ENCODE measurements at regions not wholly inside any gene's neighbourhood (a gene's known extent, or its start where the extent isn't known, plus 50 kb on each side); places are given as distances from the start of the nearest gene placed in this dataset.

DNA sequence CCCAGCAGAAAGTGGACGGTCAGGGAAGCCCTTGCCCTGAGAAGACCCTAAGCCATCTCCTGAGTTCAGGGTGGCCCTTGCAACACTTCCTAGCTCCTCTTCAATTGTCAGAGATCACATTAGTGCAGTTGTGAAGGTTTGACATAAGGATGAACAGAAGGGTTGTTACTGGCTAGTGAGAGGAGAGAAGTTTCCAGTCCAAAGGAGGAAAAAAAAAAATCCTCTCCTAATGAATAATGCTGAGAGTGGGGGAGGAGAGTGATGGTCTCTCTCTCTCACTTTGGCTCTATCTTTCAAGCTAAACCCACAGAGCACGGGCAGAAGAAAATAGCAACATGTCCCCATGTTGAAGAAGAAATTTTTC lies 819.9 kb downstream of the BCL11A start:
- no peak for TF ChIP-seq CTCF (IDR thresholded peaks at IDR 0.05; ENCODE audit: insufficient read depth, low read length)
- H3K4me3 ChIP-seq (ENCODE audit: low read depth, low read length) = no peak overlapping the region
- DNase-seq (ENCODE audit: low read depth) = no peak

- no peak overlapping the region for H3K4me3 ChIP-seq (ENCODE audit: low read depth, low read length)
- no peak for DNase-seq (ENCODE audit: low read depth)
- TF ChIP-seq CTCF (IDR thresholded peaks at IDR 0.05; ENCODE audit: insufficient read depth, low read length) = no peak
Observed at GRCh38 chr2:59732871-59733566, 820.4 kb downstream of the BCL11A start.

DNA sequence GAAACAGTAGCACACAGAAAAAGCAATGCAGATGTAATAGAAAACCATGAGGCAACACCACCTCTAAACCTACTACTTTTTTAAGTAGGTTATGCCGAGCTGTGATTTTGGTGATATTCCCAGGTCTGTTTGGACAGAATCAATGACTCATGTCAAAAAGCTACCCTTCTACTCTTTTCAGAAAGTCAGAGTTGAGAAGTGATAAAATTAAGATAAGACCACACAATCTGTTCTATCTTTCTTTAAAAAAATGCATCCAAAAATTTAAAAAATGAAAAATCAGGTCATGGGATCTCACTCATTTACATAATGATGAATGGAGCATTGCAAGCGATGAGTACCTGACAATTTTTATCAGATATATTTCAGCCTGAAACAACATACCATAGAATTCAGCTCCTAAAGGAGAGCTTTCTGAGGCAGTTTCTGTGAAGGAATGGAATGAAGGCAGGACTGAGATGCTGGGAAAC lies 826.3 kb downstream of the BCL11A start:
- no peak for DNase-seq (ENCODE audit: low read depth)
- H3K4me3 ChIP-seq (ENCODE audit: low read depth, low read length) = no peak overlapping the region
- TF ChIP-seq CTCF (IDR thresholded peaks at IDR 0.05; ENCODE audit: insufficient read depth, low read length) = no peak

DNA sequence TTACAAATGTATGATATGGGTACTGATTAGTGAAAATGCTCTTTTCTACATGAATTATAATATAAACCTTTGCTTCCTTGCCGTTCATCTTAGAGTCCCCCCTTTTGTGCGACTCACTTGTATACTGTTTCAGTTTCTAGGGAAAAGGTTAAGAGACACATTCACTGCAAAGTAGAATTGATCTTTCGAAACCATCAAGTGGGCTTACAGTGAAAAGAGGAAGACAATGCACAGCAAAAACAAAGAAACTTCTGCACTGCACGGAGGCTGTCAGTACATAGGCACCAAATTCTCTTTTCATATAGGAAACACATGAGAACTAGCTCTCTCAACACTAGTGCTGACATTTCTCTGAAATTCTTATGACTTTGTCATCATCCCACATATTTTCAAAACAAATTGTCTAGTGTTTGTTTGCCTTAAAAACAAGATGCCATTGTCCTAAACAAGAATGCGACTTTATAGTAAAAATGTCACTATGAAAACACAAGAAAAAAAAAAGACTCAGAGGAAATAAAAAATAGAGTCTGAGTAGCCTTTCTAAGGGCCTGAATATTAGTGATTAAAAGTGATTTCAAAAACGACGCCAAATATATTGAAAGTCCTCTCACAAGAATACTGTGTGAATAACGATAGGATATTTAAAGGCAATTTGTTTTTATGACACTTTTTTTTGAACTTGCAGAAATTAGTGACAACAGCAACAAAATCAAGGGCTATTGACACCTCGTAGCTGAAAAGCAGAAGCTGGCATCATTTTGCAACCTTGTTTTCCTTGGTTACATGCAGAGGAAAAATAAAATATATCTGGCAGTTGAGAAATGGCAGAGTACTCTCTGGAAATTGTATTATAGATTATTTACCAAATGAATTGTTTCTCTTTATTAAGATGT lies 827.0 kb downstream of the BCL11A start:
- H3K4me3 ChIP-seq (ENCODE audit: low read depth, low read length) = no peak overlapping the region
- TF ChIP-seq CTCF (IDR thresholded peaks at IDR 0.05; ENCODE audit: insufficient read depth, low read length) = no peak
- DNase-seq (ENCODE audit: low read depth) = no peak

DNA sequence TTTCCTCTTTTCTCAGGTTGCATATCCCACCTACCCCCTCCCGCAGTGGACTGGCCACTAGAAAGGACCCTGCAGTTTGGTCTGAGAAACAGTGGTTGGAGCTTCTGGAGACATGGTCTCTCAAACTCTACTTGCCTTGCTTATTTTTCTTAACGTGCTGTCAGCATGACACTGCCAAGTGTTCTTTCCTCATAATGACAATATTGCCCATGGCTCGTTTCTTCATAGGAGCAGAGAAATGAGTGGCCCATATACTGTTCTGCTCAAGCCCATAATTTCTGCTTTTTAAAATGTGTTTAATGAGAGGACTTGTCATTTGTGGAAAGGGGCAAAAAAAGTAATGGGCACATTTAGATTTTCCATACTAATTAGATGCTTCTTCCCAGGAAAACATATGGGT lies 828.7 kb downstream of the BCL11A start:
- TF ChIP-seq CTCF (IDR thresholded peaks at IDR 0.05; ENCODE audit: insufficient read depth, low read length) = no peak
- no peak for DNase-seq (ENCODE audit: low read depth)
- H3K4me3 ChIP-seq (ENCODE audit: low read depth, low read length) = no peak overlapping the region

- no peak for DNase-seq (ENCODE audit: low read depth)
- no peak overlapping the region for H3K4me3 ChIP-seq (ENCODE audit: low read depth, low read length)
- no peak for TF ChIP-seq CTCF (IDR thresholded peaks at IDR 0.05; ENCODE audit: insufficient read depth, low read length)
Observed at GRCh38 chr2:59720296-59720866, 833.1 kb downstream of the BCL11A start.

All from fibroblast of the aortic adventitia (primary cell).